Middle frontal gyrus (tissue), 1 donor: ENCODE measurements at regions not wholly inside any gene's neighbourhood (a gene's known extent, or its start where the extent isn't known, plus 50 kb on each side); places are given as distances from the start of the nearest gene placed in this dataset.

ENCODE experiments used
- DNase-seq: peaks from one replicate; pipeline ENCODE4 v3.0.0-alpha.2; 2015; ENCODE audit warnings: low spot score; ENCODE audit errors: extremely low spot score

GRCh38 chr13:40070357-40070756 lies 414.9 kb downstream of the COG6 start:
- DNase-seq: no peak

GRCh38 chr13:40072663-40073120 lies 417.2 kb downstream of the COG6 start:
- no peak for DNase-seq

GRCh38 chr13:40074338-40074737 lies 418.9 kb downstream of the COG6 start:
- no peak for DNase-seq

- no peak for DNase-seq
Observed at GRCh38 chr13:40075281-40075680, 419.8 kb downstream of the COG6 start.

GRCh38 chr13:40076765-40077362 lies 421.4 kb downstream of the COG6 start:
- no peak for DNase-seq

GRCh38 chr13:40077396-40078027 lies 422.1 kb downstream of the COG6 start:
- DNase-seq: no peak

GRCh38 chr13:40079721-40080120 lies 424.3 kb downstream of the COG6 start:
- no peak for DNase-seq

- no peak for DNase-seq
Observed at GRCh38 chr13:40080676-40081075, 425.2 kb downstream of the COG6 start.

GRCh38 chr13:40082639-40083038 lies 427.2 kb downstream of the COG6 start:
- DNase-seq: no peak

GRCh38 chr13:40083841-40084240 lies 428.4 kb downstream of the COG6 start:
- no peak for DNase-seq

GRCh38 chr13:40084934-40085333 lies 429.5 kb downstream of the COG6 start:
- DNase-seq: no peak

- DNase-seq: no peak
Observed at GRCh38 chr13:40087091-40088002, 431.9 kb downstream of the COG6 start.

GRCh38 chr13:40094056-40094455 lies 438.6 kb downstream of the COG6 start:
- no peak for DNase-seq

- DNase-seq: no peak
Observed at GRCh38 chr13:40095695-40096356, 440.4 kb downstream of the COG6 start.

GRCh38 chr13:40096357-40096901 lies 441.0 kb downstream of the COG6 start:
- no peak for DNase-seq

GRCh38 chr13:40098246-40098645 lies 442.8 kb downstream of the COG6 start:
- DNase-seq: no peak

- no peak for DNase-seq
Observed at GRCh38 chr13:40101708-40102359, 446.4 kb downstream of the COG6 start.

- no peak for DNase-seq
Observed at GRCh38 chr13:40102360-40102727, 446.9 kb downstream of the COG6 start.

GRCh38 chr13:40102854-40103253 lies 447.4 kb downstream of the COG6 start:
- no peak for DNase-seq

GRCh38 chr13:40103864-40104263 lies 448.4 kb downstream of the COG6 start:
- DNase-seq: no peak

- DNase-seq: no peak
Observed at GRCh38 chr13:40105231-40105630, 449.8 kb downstream of the COG6 start.
